H9 (cell line): ENCODE measurements at regions not wholly inside any gene's neighbourhood (a gene's known extent, or its start where the extent isn't known, plus 50 kb on each side); places are given as distances from the start of the nearest gene placed in this dataset.

ENCODE experiments used
- DNase-seq: peaks from one replicate; pipeline ENCODE4 v3.0.0-alpha.2; 2017
- H2AFZ ChIP-seq: one replicate; pipeline ENCODE4 v1.6.1; 2013; ENCODE audit warnings: mild to moderate bottlenecking, low read length, control low read depth, moderate library complexity
- H2AK5ac ChIP-seq: 2 replicates; pipeline ENCODE4 v1.6.1; 2013; ENCODE audit warnings: low read length, control low read depth, mixed read lengths; ENCODE audit not compliant: insufficient read length
- H2BK120ac ChIP-seq: one replicate; pipeline ENCODE4 v1.6.1; 2013; ENCODE audit warnings: low read depth, mild to moderate bottlenecking, low read length, control low read depth, inconsistent platforms; ENCODE audit not compliant: poor library complexity, severe bottlenecking
- H2BK12ac ChIP-seq: 2 replicates; pipeline ENCODE4 v1.6.1; 2013; ENCODE audit warnings: low read length, control low read depth, mixed read lengths, low read depth; ENCODE audit not compliant: insufficient read length
- H2BK15ac ChIP-seq: 2 replicates; pipeline ENCODE4 v1.6.1; 2013; ENCODE audit warnings: low read depth, low read length, control low read depth
- H2BK20ac ChIP-seq: one replicate; pipeline ENCODE4 v1.6.1; 2013; ENCODE audit warnings: low read depth, mild to moderate bottlenecking, low read length, control low read depth, inconsistent platforms; ENCODE audit not compliant: poor library complexity, severe bottlenecking
- H2BK5ac ChIP-seq: 2 replicates; pipeline ENCODE4 v1.6.1; 2013; ENCODE audit warnings: low read length, control low read depth, mixed read lengths; ENCODE audit not compliant: insufficient read length
- H3K14ac ChIP-seq: 2 replicates; pipeline ENCODE4 v1.6.1; 2013; ENCODE audit warnings: low read length, control low read depth; ENCODE audit not compliant: insufficient read depth
- H3K18ac ChIP-seq: 2 replicates; pipeline ENCODE4 v1.6.1; 2013; ENCODE audit warnings: low read depth, mild to moderate bottlenecking, mixed read lengths, low read length, control low read depth; ENCODE audit not compliant: insufficient read length
- H3K23ac ChIP-seq: 2 replicates; pipeline ENCODE4 v1.6.1; 2013; ENCODE audit warnings: low read length, control low read depth, mixed read lengths, low read depth; ENCODE audit not compliant: insufficient read length
- H3K23me2 ChIP-seq: 2 replicates; pipeline ENCODE4 v1.6.1; 2013; ENCODE audit warnings: low read depth, mild to moderate bottlenecking, mixed read lengths, low read length, control low read depth; ENCODE audit not compliant: insufficient read length, poor library complexity, severe bottlenecking
- H3K27ac ChIP-seq: 2 replicates; pipeline ENCODE4 v1.5.1; 2013; ENCODE audit warnings: low read length, control low read depth, mixed read lengths, low read depth; ENCODE audit not compliant: insufficient read length
- H3K27me3 ChIP-seq: 2 replicates; pipeline ENCODE4 v1.6.1; 2013; ENCODE audit warnings: low read length, control low read depth, inconsistent platforms; ENCODE audit not compliant: insufficient read depth
- H3K4ac ChIP-seq: 2 replicates; pipeline ENCODE4 v1.6.1; 2013; ENCODE audit warnings: low read depth, mild to moderate bottlenecking, control low read depth, inconsistent platforms, low read length, moderate library complexity
- H3K4me1 ChIP-seq: 2 replicates; pipeline ENCODE4 v1.6.1; 2013; ENCODE audit warnings: low read length, control low read depth, inconsistent platforms; ENCODE audit not compliant: insufficient read depth
- H3K4me2 ChIP-seq: 2 replicates; pipeline ENCODE4 v1.6.1; 2013; ENCODE audit warnings: low read length, control low read depth, mixed read lengths; ENCODE audit not compliant: insufficient read length, insufficient read depth
- H3K56ac ChIP-seq: 2 replicates; pipeline ENCODE4 v1.6.1; 2013; ENCODE audit warnings: low read depth, mild to moderate bottlenecking, mixed read lengths, low read length, control low read depth; ENCODE audit not compliant: insufficient read length
- H3K79me1 ChIP-seq: 2 replicates; pipeline ENCODE4 v1.6.1; 2013; ENCODE audit warnings: low read depth, mild to moderate bottlenecking, moderate library complexity, low read length, control low read depth, inconsistent platforms; ENCODE audit not compliant: insufficient read depth, poor library complexity, severe bottlenecking
- H3K79me2 ChIP-seq: 2 replicates; pipeline ENCODE4 v1.6.1; 2013; ENCODE audit warnings: low read length, control low read depth, inconsistent platforms; ENCODE audit not compliant: insufficient read depth
- H3K9ac ChIP-seq: 2 replicates; pipeline ENCODE4 v1.6.1; 2013; ENCODE audit warnings: low read length, control low read depth, mixed read lengths; ENCODE audit not compliant: insufficient read length; ENCODE audit errors: extremely low read depth
- H3K9me3 ChIP-seq: one replicate; pipeline ENCODE4 v1.6.1; 2013; ENCODE audit warnings: low read depth, low read length, inconsistent platforms; ENCODE audit not compliant: control insufficient read depth
- H3T11ph ChIP-seq: one replicate; pipeline ENCODE4 v1.6.1; 2013; ENCODE audit warnings: mild to moderate bottlenecking, low read length, control low read depth, inconsistent platforms
- H4K20me1 ChIP-seq: one replicate; pipeline ENCODE4 v1.6.1; 2013; ENCODE audit not compliant: control insufficient read depth, insufficient read length, insufficient read depth
- H4K5ac ChIP-seq: 2 replicates; pipeline ENCODE4 v1.6.1; 2013; ENCODE audit warnings: low read depth, mild to moderate bottlenecking, mixed read lengths, low read length, control low read depth; ENCODE audit not compliant: insufficient read length
- H4K8ac ChIP-seq: replicated peaks from 2 replicates; pipeline ENCODE4 v1.6.1; 2013; ENCODE audit warnings: low read length, control low read depth, mixed read lengths, low read depth; ENCODE audit not compliant: insufficient read length
- H4K91ac ChIP-seq: 2 replicates; pipeline ENCODE4 v1.6.1; 2013; ENCODE audit warnings: low read depth, mild to moderate bottlenecking, moderate library complexity, mixed read lengths, low read length, control low read depth; ENCODE audit not compliant: insufficient read length
- H3K27ac Mint-ChIP-seq, 3 experiments: 2 replicates in 2 of 3; 3 replicates in 1 of 3; pipeline ENCODE4 v1.8.0; 2020 to 2021; ENCODE audit warnings: mixed read lengths in 3 of 3, mild to moderate bottlenecking in 1 of 3, moderate library complexity in 1 of 3
- H3K27me3 Mint-ChIP-seq: 2 replicates; pipeline ENCODE4 v1.8.0; 2021; ENCODE audit warnings: low read depth, mild to moderate bottlenecking, moderate library complexity, mixed read lengths
- H3K36me3 Mint-ChIP-seq, 3 experiments: 2 replicates in 2 of 3; 3 replicates in 1 of 3; pipeline ENCODE4 v1.8.0; 2020 to 2021; ENCODE audit warnings: low read depth in 3 of 3, mixed read lengths in 3 of 3; ENCODE audit not compliant: insufficient read depth in 1 of 3
- H3K4me1 Mint-ChIP-seq, 2 experiments: 2 replicates each; pipeline ENCODE4 v1.8.0; 2020; ENCODE audit warnings: mixed read lengths in 2 of 2
- H3K4me3 Mint-ChIP-seq, 2 experiments: 2 replicates in 1 of 2; 3 replicates in 1 of 2; pipeline ENCODE4 v1.8.0; 2020 to 2021; ENCODE audit warnings: mild to moderate bottlenecking in 2 of 2, mixed read lengths in 2 of 2, moderate library complexity in 1 of 2
- H3K9me3 Mint-ChIP-seq, 2 experiments: 2 replicates in 1 of 2; 3 replicates in 1 of 2; pipeline ENCODE4 v1.8.0; 2020; ENCODE audit warnings: mild to moderate bottlenecking in 2 of 2, mixed read lengths in 2 of 2, moderate library complexity in 1 of 2
- WGBS: extraction: QIAGEN DNeasy Blood & Tissue Kit; methylation state at CpG from one replicate; pipeline ENCODE4 v1.1.7; 2013; ENCODE audit warnings: missing lambda C conversion rate, low lambda C conversion rate, mixed read lengths; ENCODE audit not compliant: insufficient read length; ENCODE audit errors: extremely low coverage; 5-methylcytosine and 5-hydroxymethylcytosine counted together
- TF ChIP-seq, protein P1 (sequence below): fragments of 200-600 bp; sonication (generic); conservative IDR thresholded peaks from 3 replicates; pipeline ENCODE4 v1.8.0; 2021; ENCODE audit warnings: antibody characterized with exemption, mild to moderate bottlenecking

DNA sequence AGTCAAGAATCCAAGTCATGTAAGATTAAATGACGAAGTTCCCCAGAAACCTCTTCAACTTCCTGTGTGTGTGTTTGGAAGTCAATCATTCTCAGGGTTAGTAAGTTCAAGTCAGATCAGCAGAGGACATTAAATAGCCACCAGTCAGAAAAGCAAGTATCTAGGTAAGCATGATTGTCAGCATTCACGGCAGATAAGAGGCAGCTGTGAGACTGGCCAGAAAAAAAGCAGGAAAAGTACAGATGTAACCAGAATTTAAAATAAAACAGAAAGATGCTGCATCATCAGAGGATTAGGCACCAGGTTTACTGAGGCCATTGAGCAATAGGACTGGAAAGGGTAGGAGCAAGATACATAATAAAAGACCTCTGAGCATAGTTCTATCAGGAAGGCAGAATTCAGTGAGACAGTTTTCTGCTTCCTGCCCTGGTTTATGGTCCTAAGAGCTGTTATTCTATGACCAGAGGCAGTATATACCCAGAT, 606.9 kb downstream of the FSCB start:
- Histone ChIP-seq H4K8ac (no peak overlapping the region), H3K18ac (no peak overlapping the region), H4K20me1 (no peaks in the 10 kb centered on the region), H3T11ph (no peak overlapping the region), H2AFZ (peak overlapping the region; percentile 27), H3K23ac (no peak overlapping the region), H2BK15ac (no peak overlapping the region), H3K79me1 (no peaks in the 10 kb centered on the region), H3K4me1 (peaks cover 2% of the 10 kb centered on the region; the same call in 1 of the 2 replicates), H4K5ac (no peak overlapping the region), H3K27me3 (no peaks in the 10 kb centered on the region), H3K27ac (no peak overlapping the region), H2BK20ac (no peak overlapping the region), H4K91ac (no peak overlapping the region), H3K56ac (no peak overlapping the region), H3K4ac (no peak overlapping the region), H3K79me2 (no peaks in the 10 kb centered on the region), H3K14ac (no peak overlapping the region), H3K4me2 (no peak overlapping the region), H3K23me2 (no peaks in the 10 kb centered on the region), H2BK120ac (no peak overlapping the region), H2BK12ac (no peak overlapping the region), H3K9ac (no peak overlapping the region), H2BK5ac (no peak overlapping the region), H2AK5ac (no peak overlapping the region), H3K9me3 (no peaks in the 10 kb centered on the region)
- Mint-ChIP-seq H3K27ac (peak overlapping the region in 2 of 3 experiments; percentile 6 to 19; a peak in 2 of 7 replicates), H3K4me3 (no peak overlapping the region), H3K9me3 (peaks cover 0 to under 1% of the 10 kb centered on the region in 2 experiments; a peak in 1 of 5 replicates), H3K27me3 (no peaks in the 10 kb centered on the region), H3K4me1 (peaks cover 4 to 12% of the 10 kb centered on the region in 2 experiments), H3K36me3 (no peaks in the 10 kb centered on the region; a peak in 1 of 7 replicates)
- TF ChIP-seq, protein P1, sequence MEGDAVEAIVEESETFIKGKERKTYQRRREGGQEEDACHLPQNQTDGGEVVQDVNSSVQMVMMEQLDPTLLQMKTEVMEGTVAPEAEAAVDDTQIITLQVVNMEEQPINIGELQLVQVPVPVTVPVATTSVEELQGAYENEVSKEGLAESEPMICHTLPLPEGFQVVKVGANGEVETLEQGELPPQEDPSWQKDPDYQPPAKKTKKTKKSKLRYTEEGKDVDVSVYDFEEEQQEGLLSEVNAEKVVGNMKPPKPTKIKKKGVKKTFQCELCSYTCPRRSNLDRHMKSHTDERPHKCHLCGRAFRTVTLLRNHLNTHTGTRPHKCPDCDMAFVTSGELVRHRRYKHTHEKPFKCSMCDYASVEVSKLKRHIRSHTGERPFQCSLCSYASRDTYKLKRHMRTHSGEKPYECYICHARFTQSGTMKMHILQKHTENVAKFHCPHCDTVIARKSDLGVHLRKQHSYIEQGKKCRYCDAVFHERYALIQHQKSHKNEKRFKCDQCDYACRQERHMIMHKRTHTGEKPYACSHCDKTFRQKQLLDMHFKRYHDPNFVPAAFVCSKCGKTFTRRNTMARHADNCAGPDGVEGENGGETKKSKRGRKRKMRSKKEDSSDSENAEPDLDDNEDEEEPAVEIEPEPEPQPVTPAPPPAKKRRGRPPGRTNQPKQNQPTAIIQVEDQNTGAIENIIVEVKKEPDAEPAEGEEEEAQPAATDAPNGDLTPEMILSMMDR = no peak
- no CpG with 5 or more reads among the region's 2 CpGs for WGBS
- no peak for DNase-seq
